ENCODE measurements at regions not wholly inside any gene's neighbourhood (a gene's known extent, or its start where the extent isn't known, plus 50 kb on each side); places are given as distances from the start of the nearest gene placed in this dataset.

DNA sequence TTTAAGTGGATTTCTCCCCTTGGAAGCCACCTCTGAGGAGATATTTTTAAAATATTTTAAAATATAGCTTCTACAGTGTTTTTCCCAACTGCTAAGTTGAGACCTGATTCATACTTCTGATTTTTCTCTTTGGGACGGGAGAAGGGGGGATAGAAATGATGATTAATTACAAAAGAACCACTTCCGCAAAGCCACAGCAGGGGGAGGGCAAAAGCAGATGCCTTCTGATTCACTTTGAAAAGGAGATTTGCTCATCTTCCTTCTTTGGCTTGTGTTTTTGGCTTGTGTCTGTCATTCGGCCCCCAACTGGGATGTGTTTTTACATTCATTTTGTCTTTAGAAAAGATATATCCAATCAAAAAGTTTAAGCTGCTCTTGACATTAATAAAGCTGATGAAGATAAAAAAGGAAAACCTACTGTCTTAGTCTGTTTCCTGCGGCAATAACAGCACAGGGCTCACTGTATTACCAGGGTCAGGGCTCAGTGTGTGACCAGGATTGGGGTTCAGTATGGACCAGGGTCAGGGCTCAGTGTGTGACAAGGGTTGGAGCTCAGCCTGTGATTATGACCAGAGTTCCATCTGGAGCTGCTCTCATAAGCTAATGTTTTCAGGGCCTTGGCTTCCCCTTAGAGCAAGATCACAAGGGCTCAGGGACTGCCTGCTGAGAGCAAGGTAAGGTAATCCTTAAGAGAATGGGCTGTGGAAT lies 223.2 kb downstream of the MTHFS start:
- peak; percentile 59 for DNase-seq (ENCODE audit: low spot score)

DNA sequence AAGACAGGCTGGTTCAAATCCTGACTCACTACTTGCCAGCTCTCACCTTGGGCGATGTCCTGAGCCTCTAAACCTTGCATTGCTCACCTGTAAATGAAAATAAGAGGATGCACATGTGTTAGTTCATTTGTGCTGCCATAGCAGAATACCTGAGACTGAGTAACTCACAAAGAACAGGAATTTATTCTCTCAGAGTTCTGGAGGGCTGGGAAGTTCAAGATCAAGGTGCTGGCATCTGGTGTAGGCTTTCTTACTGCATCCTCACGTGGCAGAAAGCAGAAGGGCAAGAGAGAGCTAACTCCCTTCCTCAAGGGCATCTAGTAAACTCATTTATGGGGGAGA lies 222.7 kb downstream of the MTHFS start:
- no peak for DNase-seq (ENCODE audit: low spot score)

DNA sequence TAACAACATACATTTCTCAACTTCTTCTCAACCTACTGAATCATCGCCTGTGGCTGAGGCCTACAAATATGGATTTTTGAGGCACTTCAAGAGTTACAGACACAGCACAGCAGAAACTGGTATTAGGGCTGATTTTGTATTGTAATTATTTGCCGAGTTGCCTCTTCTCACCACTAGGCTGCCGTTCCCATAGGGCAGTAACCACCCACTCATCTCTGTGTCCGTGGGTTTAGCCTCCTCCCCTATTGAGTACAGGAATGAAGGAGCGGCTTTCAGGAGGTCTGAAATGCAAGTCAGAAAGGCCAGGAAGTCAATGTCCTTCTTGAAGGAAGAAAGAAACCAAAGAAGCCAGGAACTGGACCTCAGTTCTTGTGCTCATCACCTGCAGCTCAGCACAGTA lies 220.8 kb downstream of the MTHFS start:
- DNase-seq (ENCODE audit: low spot score): no peak

DNA sequence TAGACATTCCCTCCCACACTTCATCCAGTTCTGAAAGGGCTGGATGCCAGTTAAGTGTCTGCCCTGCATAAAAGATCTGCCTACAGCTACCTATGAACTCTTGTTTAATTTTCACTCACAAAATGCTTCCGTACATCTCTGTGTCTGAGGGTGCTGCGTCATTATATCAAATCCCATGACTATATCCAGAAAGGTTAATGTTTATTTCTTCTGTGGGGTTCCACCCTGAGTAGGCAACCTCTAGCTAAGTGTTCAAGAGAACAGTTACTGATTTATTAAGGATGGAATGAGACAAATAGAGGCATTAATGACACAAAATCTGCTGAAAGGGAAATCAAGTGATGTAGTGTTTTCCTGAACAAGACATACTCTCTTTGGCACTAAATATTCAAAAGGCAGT lies 220.2 kb downstream of the MTHFS start:
- DNase-seq (ENCODE audit: low spot score): no peak

DNA sequence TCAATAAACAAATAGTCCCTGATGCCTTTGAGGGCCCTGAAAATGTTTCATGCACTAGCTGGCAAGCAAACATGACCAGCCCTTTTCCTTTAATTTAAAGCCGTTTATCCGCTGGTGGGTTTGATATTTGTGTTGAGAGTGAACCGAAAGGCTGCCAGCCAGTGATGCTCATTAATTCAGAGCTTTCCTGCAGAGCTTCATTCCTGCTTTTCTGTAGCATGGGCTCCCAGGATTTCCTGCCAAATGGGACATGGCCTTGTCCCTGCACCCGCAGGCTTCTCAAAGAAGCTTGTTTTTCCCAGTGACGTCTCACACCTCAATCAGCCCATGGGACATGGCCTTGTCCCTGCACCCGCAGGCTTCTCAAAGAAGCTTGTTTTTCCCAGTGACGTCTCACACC lies 219.6 kb downstream of the MTHFS start:
- no peak for DNase-seq (ENCODE audit: low spot score)

DNA sequence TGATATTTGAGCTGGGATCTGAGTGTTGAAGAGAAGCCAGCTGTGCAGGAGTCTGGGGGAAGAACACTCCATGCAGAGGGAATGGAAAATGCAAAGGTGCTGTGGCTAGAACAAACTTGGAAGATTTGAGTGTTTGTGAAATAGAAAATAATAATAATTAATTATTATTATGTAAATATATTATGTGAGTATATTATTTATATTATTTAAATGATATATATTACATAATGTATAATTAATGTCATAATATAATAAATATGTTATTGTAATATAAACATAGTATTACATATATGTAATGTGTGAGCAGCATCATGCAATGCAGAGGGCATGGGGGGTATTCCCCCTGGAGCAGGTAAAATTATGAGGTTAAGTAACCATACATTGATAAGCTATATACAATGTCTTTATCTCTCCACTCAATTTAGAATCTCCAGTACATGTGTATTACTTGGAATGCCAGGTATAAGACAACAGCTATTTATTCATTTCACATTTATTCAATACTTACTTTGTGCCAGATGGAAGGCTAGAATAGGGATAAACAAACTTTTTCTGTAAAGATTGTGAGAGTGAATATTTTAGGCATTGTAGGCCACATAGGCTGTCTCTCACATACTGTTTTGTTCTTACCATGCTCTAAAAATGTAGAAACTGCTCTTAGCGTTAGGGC lies 218.6 kb downstream of the MTHFS start:
- no peak for DNase-seq (ENCODE audit: low spot score)

DNA sequence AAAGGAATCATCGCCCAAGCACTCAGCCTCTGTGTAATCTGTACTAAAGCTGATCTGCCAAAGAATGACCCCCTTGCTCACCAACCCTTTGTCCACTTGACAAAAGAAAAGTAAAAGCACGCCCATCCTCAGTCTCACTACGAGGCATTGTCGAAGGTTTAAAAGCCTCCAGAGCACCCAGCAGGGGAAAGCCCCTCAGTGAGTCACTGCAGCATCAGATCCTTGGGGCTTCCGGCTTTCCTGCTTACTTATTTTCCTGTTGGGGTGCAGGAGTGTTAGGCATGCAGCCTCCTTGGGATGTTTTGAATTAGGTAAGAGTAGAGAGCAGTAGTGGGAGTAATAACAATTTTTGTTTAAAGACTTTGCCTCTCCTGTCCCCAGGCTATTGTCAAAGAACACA lies 216.1 kb downstream of the MTHFS start:
- DNase-seq (ENCODE audit: low spot score): no peak

DNA sequence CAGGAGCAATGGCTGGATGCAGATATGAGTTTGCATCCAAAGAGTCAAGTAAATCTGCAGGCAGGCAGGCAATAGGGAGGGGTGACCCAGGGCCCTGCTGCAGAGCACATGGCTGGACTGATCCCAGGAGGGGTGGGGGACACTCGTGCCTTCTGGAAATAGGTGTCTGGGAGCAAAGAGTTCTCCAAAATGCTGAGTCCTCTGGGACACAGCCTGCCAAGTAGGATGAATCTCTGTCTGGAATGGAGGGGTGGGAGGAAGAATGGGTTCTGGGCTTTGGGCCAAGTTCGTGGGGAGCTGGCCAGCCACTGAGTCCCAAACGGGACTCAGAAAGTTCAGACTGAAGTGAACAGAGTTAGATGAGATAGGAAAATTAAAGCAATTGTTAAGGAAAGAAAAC lies 214.5 kb downstream of the MTHFS start:
- DNase-seq (ENCODE audit: low spot score): no peak

DNA sequence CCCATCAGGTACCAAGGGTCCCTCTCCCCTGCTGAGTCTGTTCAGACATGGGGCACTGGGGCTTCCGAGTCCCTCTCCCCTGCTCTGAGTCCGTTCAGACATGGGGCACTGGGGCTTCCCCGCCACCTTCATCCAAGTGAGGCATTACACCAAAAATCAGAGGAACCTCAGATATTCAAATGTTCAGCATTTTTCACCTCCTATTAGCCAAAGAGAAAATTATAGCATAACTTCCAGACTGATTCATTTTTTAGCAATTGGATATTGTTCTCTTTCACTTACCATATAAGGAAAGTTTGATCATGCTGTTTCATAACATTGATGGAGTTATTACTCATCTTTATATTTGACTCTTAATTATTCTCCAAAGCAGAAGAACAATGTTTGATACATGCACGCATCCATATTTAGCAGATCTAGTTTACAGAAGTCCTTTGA lies 213.9 kb downstream of the MTHFS start:
- DNase-seq (ENCODE audit: low spot score): no peak

DNA sequence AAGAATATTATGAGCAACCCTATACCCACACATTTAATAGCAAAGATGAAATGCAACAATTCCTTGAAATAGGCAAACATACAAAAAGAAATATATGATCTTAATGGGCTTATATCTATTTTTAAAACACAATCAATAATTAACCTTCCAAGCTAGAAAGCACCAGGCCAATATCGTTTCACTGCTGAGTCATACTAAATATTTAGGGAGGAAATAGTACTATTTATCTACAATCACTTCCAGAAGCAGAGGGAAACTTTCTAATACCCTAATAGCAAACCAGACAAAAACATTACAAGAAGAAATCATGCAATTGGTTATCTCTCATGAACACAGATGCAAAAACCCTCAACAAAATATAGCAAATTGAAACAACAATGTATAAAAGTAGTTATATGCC lies 207.8 kb downstream of the MTHFS start:
- no peak for DNase-seq (ENCODE audit: low spot score)

DNA sequence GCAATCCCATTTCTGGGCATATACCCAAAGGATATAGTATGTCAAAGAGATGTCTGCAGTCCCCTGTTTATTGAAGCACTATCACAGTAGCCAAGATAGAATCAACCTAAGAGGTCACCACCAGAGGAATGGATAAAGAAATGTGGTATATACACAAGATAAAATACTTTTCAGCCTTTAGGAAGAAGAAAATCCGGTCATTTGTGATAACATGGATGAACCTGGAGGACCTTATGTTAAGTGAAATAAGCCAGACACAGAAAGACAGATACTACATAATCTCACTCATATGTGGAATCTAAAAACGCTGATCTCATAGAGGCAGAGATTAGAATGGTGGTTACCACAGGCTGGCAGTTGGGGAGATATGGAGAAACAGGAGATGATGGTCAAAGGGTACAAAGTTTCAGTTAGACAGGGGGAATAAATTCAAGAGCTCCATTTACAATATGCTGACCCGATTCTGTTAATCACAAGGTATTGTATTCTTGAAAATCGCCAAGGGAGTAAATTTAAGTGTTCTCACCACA lies 195.8 kb downstream of the MTHFS start:
- DNase-seq (ENCODE audit: low spot score): no peak

DNA sequence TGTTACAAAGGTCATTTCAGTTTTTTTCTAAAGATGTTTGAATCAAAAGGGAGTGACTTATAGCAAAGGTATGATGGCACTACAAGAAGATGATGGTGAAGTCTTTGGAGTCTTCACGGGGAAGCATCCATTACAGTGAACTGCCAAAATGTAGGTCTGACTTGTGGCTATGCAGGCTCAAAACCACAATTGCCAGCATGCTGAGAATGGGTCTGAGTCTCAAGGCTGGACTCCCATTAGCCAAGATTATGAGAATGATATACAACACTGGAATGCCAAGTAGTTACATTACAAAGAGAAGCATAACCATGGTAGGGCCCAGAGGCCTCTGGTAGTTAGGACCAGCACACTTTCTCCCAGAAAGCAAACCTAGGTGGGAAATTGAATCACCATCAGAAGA lies 194.2 kb downstream of the MTHFS start:
- DNase-seq (ENCODE audit: low spot score): no peak

DNA sequence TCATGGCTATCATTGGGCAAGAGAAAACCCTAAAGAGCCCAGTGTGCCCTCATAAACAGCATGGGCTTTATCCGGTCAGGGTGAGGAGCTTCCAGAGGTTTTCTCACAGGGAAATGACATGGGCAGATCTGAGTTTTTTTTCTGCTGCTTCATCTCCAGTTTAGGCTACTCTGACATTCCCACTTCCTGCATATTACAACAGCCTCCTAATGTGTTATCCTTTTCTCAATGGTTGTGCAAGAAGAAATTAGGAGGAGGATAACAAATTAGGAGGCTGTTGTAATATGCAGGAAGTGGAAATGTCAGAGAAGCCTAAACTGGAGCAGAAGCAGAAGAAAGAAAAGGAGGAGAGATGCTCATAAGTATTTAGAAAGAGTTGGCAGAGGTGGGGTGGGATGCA lies 175.6 kb downstream of the MTHFS start:
- DNase-seq (ENCODE audit: low spot score): no peak

DNA sequence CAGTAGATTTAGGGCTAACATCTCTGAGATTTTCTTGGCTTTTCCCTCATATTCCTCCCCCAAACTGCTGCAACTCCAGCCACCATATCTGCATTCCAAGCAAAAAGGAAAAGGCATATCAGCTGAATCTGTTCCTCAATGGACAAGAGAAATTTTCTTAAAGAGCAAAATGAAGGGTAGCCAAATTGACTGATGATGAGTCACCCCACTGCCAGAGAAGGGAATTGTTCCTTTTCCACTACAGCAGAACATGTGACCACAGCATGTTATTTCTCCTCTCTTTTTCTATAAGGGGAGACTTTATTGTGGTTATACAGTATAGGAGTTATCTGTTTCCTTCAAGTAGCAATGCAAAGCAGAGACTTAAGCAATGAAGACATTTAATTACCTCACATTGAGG lies 172.5 kb downstream of the MTHFS start:
- no peak for DNase-seq (ENCODE audit: low spot score)

DNA sequence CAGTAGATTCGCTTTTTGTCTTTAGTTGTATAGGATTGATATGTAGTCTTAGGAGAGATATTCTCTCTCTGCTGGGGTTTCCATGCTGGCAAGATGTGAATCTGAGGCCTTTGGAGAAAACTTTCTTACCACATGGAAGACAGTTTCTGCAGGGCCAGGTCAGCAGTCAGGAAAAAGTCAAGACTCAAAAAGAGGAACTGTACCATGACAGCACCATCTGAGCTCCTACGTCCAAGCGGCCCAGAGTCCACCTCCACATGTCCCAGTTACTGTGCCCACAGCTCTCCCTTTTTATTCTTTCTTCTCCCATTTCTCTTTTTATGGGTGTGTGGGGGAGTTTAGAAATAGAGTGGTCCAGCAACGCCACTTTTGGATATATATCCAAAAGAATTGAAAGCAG lies 172.0 kb downstream of the MTHFS start:
- no peak for DNase-seq (ENCODE audit: low spot score)

DNA sequence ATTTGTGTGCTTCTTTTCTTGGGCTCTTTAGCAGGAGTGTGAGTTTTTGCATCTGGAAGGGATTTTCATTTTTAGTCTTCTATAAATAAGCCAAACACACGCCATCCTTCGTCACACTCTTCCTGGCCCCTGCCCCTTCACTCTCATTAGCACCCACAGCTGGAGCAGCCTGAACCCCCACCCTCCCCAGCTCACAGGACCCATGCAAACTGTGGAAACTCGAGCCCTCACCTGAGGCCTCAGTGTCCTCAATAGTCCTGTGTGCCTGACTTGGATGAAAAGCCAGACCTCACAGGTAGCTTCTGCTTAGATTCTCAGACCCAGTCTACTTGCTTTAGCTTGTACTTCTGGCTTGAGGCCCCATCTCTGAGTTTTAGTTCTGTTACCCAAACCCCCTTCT lies 167.9 kb downstream of the MTHFS start:
- DNase-seq (ENCODE audit: low spot score): no peak

DNA sequence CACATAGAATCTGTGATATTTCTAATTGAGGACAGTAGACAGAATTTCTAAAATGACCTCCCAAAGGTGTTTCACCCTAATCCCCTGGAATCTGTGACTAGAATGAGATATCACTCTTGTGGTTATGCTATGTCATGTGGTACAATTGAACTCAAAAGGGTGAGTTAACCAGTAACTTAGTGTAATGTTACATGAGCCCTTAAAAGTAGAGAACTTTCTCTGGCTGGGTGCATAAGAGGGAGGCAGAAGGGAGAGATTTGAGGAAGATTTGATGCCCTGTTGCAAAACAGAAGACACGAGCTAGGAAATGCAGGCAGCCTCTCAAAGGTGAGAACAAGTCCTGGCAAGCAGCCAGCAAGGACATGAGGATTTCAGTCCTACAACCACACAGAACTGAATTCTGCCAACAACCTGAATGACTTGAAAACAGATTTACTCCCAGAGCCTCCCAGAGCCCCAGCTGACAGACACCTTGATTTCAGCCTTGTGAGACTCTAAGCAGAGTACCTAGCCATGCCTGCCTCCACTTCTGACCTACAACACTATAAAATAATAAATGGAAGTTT lies 160.3 kb downstream of the MTHFS start:
- DNase-seq (ENCODE audit: low spot score): no peak

DNA sequence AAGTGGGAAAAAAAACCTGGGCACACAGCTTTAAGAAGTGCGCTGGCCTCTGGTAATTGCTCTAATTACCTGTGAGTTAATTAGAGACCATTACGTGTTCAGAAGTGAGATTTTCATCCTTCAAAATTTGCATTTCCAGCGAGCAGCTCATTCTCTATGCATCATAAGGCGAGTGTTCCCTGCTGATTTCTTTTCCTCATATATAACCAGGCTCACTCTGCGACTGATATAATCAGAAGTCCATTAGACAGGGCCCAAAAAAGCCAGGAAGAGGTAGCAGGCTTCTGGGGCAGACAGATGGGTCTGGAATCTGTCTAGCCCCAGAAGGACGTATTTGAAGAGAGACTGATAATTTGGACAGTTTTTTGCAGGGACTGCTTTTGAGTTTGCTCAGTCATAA lies 158.7 kb downstream of the MTHFS start:
- no peak for DNase-seq (ENCODE audit: low spot score)

DNA sequence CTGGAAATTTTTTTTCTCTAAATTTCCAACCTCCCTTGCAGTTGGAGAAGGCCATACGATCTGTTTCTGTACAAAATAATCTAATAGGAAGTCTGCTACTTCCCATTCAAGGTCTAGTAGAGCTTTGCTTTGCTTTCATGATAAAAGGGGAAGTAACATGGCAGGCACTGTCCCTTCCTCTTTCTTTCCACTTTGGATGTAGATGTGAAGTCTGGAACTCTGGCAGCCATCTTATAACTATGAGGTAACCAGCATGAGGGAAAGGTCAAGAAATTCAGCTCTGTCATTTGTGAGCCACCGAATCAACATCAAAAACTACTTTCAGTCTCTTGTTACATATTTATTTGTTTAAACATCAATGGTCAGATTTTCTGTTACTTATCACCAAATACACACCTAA lies 156.3 kb downstream of the MTHFS start:
- no peak for DNase-seq (ENCODE audit: low spot score)

DNA sequence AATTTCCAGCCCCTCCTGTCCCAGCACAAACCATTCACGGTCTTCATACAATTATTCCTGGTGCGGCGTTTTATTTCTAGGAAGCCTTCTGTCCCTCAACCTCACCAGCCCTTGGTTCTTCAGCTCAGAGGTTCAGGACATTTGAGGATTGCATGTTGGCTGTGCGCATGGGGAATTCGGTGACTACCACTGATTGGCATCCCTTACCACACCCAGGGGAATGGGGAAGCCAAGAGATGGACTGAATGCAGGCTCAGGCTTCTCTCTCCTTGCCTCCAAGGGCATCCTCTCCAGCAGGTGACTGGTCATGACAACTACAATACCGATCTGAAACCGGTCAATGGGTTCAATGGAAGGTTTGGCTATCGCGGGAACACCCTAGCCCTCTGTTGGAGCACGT lies 153.8 kb downstream of the MTHFS start:
- DNase-seq (ENCODE audit: low spot score): no peak

DNA sequence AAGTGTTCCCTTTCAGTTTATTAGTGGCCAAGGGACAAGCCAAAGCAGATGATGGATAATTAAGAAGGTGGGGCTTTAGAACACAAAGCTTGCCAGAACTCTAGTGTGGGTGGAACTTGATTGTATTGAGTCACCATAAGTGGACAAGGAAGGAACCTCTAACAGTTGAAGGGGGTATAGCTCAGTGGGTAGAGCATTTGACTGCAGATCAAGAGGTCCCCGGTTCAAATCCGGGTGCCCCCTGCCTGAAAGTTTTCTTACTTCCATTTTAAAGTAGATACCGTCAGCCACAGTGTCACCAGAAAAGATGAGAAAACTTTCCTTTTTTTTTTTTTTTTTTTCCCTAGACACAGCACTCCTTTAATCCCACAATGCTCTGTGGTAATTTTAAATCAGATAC lies 152.3 kb downstream of the MTHFS start:
- peak; percentile 7 for DNase-seq (ENCODE audit: low spot score)

DNA sequence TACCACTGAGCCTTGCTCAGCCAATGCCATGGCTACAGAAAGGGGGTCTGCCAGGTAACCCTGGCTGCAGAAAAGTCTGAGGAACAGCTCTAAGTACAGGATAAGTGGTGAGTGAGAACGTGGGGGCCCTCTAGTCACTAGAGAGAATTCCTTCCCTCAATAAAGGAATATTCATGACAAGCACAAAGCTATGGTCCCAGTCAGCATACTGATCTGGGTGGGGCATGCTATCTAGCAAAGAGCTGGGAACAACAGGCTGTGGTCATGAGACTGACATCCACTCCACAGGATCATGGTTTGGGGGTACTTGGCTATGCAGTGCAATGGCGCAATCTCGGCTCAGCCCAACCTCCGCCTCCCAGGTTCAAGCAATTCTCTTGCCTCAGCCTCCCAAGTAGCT lies 140.4 kb downstream of the MTHFS start:
- DNase-seq (ENCODE audit: low spot score): no peak

DNA sequence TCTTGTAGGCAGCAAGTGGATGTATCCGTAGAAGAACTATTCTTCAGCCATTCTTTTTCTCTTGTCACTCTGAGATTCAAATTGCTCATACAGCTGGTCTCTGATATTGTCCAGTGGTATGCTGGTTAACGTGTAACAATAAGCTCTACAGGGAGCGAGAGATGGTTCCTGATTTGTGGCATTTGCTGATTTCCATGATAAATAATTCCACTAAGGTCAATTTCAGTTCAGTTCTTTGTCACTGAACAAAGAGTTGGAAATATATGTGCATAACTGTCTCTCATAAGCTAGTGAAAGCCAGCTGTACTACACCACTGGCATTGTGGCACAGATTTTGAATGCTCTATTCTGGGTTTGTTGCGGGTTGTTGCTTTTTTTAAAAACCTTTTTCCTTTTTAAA lies 131.7 kb downstream of the MTHFS start:
- no peak for DNase-seq (ENCODE audit: low spot score)

DNA sequence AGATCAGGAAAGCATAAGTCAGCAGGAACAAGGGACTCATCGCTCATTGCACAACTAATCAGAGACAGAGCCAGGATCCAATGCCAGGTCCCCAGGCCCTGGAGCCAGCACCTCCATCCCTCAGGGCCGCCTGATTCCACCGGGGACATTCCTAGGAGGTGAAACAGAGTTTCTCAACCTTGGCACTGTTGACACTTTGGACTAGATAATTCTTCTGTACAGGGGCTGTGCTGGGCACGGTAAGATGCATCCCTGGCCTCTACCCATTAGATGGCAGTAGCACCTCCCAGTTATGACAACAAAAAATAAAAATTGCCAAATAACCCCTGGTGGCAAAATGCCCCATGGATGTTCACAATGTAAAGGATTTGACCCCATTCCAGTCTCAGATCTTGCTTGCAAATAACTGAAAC lies 127.7 kb downstream of the MTHFS start:
- peak; percentile 19 for DNase-seq (ENCODE audit: low spot score)

Measured in activated CD4-positive, alpha-beta T cell treated with anti-CD3 and anti-CD28 coated beads, Interleukin-2, Interleukin-4, amounts not matched to agents 100 ng/mL and 50 ng/mL, durations not matched to agents 16 hours and 8 hours (primary cell).